Calu3 (cell line): ENCODE measurements at regions not wholly inside any gene's neighbourhood (a gene's known extent, or its start where the extent isn't known, plus 50 kb on each side); places are given as distances from the start of the nearest gene placed in this dataset.
"Not testable (repeated sequence)": the region's sequence is repeated elsewhere in the genome, so short reads cannot be mapped to it uniquely, and the experiment has no call there.

ENCODE experiments used
- BruUV-seq: library from RNA; stranded (reverse); fragments of 400-500 nt; replicated peaks from 2 replicates; lab custom pipeline; 2021; lab: Mats Ljungman, UMichigan
- CTCF ChIA-PET: fragments of 300-600 bp; sonication (Branson Sonifier 250); formaldehyde crosslinking; loops from one replicate; lab custom pipeline; 2022; ENCODE audit warnings: antibody characterized with exemption; lab: Charles Lee
- DNase-seq: peaks from one replicate; pipeline ENCODE4 v3.0.0; 2022
- H3K27ac Mint-ChIP-seq: one replicate; pipeline ENCODE4 v1.8.0; 2022; ENCODE audit warnings: mixed read lengths; ENCODE audit not compliant: unreplicated experiment
- H3K27me3 Mint-ChIP-seq: one replicate; pipeline ENCODE4 v1.8.0; 2022; ENCODE audit warnings: mixed read lengths; ENCODE audit not compliant: unreplicated experiment
- H3K36me3 Mint-ChIP-seq: one replicate; pipeline ENCODE4 v1.8.0; 2022; ENCODE audit warnings: mild to moderate bottlenecking, moderate library complexity, mixed read lengths; ENCODE audit not compliant: insufficient read depth, unreplicated experiment
- H3K4me1 Mint-ChIP-seq: one replicate; pipeline ENCODE4 v1.8.0; 2022; ENCODE audit warnings: mild to moderate bottlenecking, low read depth, mixed read lengths; ENCODE audit not compliant: unreplicated experiment
- H3K4me3 Mint-ChIP-seq: one replicate; pipeline ENCODE4 v1.8.0; 2022; ENCODE audit warnings: mild to moderate bottlenecking, low read depth, moderate library complexity, mixed read lengths; ENCODE audit not compliant: unreplicated experiment
- H3K9me3 Mint-ChIP-seq: one replicate; pipeline ENCODE4 v1.8.0; 2022; ENCODE audit warnings: low read depth, mixed read lengths; ENCODE audit not compliant: unreplicated experiment
- intact Hi-C: fragments of 100-400 bp; cut with micrococcal nuclease; formaldehyde crosslinking; loops from one replicate; pipeline ENCODE4 v1.10.0; 2022; ENCODE audit not compliant: unreplicated experiment
- TF ChIP-seq, protein P1 (sequence below): fragments of 200-600 bp; IDR thresholded peaks from one replicate; pipeline ENCODE4 v1.8.0; 2022; ENCODE audit warnings: antibody characterized with exemption; ENCODE audit not compliant: unreplicated experiment

- H3K9me3 Mint-ChIP-seq: peaks cover 14% of the 10 kb centered on the region
- H3K27me3 Mint-ChIP-seq: no peaks in the 10 kb centered on the region
- no peak for DNase-seq
- intact Hi-C loops: no loop called here
- BruUV-seq: no TSS peak
- TF ChIP-seq, protein P1, sequence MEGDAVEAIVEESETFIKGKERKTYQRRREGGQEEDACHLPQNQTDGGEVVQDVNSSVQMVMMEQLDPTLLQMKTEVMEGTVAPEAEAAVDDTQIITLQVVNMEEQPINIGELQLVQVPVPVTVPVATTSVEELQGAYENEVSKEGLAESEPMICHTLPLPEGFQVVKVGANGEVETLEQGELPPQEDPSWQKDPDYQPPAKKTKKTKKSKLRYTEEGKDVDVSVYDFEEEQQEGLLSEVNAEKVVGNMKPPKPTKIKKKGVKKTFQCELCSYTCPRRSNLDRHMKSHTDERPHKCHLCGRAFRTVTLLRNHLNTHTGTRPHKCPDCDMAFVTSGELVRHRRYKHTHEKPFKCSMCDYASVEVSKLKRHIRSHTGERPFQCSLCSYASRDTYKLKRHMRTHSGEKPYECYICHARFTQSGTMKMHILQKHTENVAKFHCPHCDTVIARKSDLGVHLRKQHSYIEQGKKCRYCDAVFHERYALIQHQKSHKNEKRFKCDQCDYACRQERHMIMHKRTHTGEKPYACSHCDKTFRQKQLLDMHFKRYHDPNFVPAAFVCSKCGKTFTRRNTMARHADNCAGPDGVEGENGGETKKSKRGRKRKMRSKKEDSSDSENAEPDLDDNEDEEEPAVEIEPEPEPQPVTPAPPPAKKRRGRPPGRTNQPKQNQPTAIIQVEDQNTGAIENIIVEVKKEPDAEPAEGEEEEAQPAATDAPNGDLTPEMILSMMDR: no peak
- no peaks in the 10 kb centered on the region for H3K36me3 Mint-ChIP-seq
- CTCF ChIA-PET: no interaction called here
- no peak overlapping the region for H3K4me3 Mint-ChIP-seq
- no peak overlapping the region for H3K27ac Mint-ChIP-seq
- H3K4me1 Mint-ChIP-seq: no peaks in the 10 kb centered on the region
Measured at GRCh38 chr5:12169536-12169935, 265.3 kb upstream of the CTNND2 start.

DNA sequence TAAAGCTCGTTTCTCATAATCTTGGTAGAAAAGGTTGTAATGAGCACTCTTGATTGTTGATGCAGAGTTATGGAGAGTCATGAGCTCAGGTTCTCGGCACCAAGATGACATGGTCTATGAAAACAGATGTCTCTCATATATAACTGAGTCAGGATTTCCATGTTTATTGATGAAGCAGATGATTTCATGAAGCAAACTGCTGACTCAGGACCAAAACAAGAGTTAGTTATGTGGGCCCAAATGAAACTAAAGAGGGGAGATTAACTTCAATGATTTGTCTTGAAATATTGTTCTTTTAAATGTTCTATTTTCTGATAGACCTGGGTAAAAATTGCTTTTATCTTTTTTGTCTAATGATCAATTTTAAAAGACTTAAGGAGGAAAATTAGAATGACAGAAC, 258.6 kb upstream of the CTNND2 start:
- no peaks in the 10 kb centered on the region for H3K4me1 Mint-ChIP-seq
- no peak overlapping the region for H3K4me3 Mint-ChIP-seq
- DNase-seq: no peak
- H3K36me3 Mint-ChIP-seq: no peaks in the 10 kb centered on the region
- H3K27me3 Mint-ChIP-seq: no peaks in the 10 kb centered on the region
- H3K27ac Mint-ChIP-seq: no peak overlapping the region
- intact Hi-C loops: no loop called here
- H3K9me3 Mint-ChIP-seq: peaks cover 15% of the 10 kb centered on the region
- no TSS peak for BruUV-seq
- CTCF ChIA-PET: no interaction called here
- TF ChIP-seq, protein P1: no peak

DNA sequence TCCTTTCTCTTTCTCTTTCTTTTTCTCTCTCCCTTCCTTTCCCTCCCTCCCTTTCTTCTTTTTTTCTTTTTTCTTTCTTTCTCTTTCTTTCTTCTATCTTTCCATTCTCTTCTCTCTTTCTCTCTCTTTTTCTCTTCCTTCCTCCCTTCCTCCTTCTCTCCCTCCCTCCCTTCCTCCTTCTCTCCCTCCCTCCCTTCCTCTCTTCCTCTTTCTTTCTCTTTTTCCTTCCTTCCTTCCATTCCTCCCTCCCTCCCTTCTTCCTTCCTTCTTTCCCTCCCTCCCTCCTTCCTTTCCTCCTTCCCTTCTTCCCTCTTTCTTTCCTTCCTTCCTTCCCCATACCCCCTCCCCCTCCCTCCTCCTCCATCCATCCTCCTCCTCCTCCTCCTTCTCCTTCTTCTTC, 243.3 kb upstream of the CTNND2 start:
- Mint-ChIP-seq H3K9me3 (peaks cover 6% of the 10 kb centered on the region), H3K36me3 (no peaks in the 10 kb centered on the region), H3K27me3 (no peaks in the 10 kb centered on the region), H3K27ac (no peak overlapping the region), H3K4me1 (no peaks in the 10 kb centered on the region), H3K4me3 (no peak overlapping the region)
- intact Hi-C loops: no loop called here
- no peak for DNase-seq
- CTCF ChIA-PET: no interaction called here
- BruUV-seq: no TSS peak
- TF ChIP-seq, protein P1: no peak

- Mint-ChIP-seq H3K27me3 (no peaks in the 10 kb centered on the region), H3K4me3 (no peak overlapping the region), H3K27ac (no peak overlapping the region), H3K36me3 (no peaks in the 10 kb centered on the region), H3K4me1 (no peaks in the 10 kb centered on the region), H3K9me3 (peaks cover 10% of the 10 kb centered on the region)
- intact Hi-C loops: no loop called here
- CTCF ChIA-PET: no interaction called here
- no TSS peak for BruUV-seq
- TF ChIP-seq, protein P1: no peak
- DNase-seq: no peak
Measured at GRCh38 chr5:12141496-12141895, 237.2 kb upstream of the CTNND2 start.

DNA sequence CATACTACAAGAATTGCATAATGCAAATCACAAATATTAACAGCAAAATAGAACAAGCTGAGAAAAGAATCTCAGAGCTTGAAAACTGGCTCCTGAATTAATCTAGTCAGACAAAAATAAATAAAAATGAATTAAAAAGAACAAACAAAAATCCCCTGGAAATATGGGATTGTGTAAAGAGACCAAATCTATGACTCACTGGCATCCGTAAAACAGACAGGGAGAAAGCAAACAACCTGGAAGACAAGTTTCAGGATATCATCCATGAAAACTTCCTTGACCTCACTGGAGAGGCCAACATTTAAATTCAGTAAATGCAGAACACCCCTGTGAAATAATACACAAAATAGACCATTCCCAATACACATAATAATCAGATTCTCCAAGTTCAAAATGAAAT, 229.3 kb upstream of the CTNND2 start:
- CTCF ChIA-PET: no interaction called here
- BruUV-seq: no TSS peak
- TF ChIP-seq, protein P1: no peak
- H3K9me3 Mint-ChIP-seq: peaks cover 10% of the 10 kb centered on the region
- H3K36me3 Mint-ChIP-seq: no peaks in the 10 kb centered on the region
- no peak overlapping the region for H3K4me3 Mint-ChIP-seq
- DNase-seq: no peak
- no peak overlapping the region for H3K27ac Mint-ChIP-seq
- no peaks in the 10 kb centered on the region for H3K4me1 Mint-ChIP-seq
- no peaks in the 10 kb centered on the region for H3K27me3 Mint-ChIP-seq
- intact Hi-C loops: no loop called here

GRCh38 chr5:12131020-12131419, 226.8 kb upstream of the CTNND2 start:
- H3K4me1 Mint-ChIP-seq, intact Hi-C loops, DNase-seq, CTCF ChIA-PET, H3K27ac Mint-ChIP-seq, BruUV-seq, H3K27me3 Mint-ChIP-seq, H3K4me3 Mint-ChIP-seq, H3K36me3 Mint-ChIP-seq: not testable (repeated sequence)
- peaks cover 11% of the 10 kb centered on the region for H3K9me3 Mint-ChIP-seq
